ENCODE measurements at regions not wholly inside any gene's neighbourhood (a gene's known extent, or its start where the extent isn't known, plus 50 kb on each side); places are given as distances from the start of the nearest gene placed in this dataset.

DNA sequence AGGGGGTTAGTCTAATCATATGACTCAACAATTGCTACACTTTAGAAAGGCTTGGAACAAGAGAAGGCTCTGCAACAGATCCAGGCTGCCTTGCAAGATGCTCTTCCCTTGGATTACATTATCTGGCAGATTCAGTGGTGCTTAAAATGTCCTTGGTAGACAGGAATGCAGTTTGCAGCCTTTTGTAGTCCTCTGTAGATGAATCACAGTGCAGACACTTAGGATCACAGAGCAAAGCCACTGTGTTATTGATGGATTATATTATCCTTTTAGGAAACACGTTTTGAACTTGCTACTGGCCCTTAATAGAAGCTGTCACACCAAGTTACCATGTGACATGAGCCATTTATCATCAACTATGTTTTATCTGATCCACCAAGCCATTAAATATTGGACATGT is 152.2 kb downstream of the CBLN2 start:
- TF ChIP-seq, protein P1, sequence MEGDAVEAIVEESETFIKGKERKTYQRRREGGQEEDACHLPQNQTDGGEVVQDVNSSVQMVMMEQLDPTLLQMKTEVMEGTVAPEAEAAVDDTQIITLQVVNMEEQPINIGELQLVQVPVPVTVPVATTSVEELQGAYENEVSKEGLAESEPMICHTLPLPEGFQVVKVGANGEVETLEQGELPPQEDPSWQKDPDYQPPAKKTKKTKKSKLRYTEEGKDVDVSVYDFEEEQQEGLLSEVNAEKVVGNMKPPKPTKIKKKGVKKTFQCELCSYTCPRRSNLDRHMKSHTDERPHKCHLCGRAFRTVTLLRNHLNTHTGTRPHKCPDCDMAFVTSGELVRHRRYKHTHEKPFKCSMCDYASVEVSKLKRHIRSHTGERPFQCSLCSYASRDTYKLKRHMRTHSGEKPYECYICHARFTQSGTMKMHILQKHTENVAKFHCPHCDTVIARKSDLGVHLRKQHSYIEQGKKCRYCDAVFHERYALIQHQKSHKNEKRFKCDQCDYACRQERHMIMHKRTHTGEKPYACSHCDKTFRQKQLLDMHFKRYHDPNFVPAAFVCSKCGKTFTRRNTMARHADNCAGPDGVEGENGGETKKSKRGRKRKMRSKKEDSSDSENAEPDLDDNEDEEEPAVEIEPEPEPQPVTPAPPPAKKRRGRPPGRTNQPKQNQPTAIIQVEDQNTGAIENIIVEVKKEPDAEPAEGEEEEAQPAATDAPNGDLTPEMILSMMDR (conservative IDR thresholded peaks at IDR 0.05; ENCODE audit: low read depth, low read length): no peak
- TF ChIP-seq EZH2 (IDR thresholded peaks at IDR 0.05; ENCODE audit: borderline replicate concordance, low read depth, low read length, poor library complexity, severe bottlenecking): no peak

Measured in A673 (cell line).